K562 (cell line): ENCODE measurements at regions not wholly inside any gene's neighbourhood (a gene's known extent, or its start where the extent isn't known, plus 50 kb on each side); places are given as distances from the start of the nearest gene placed in this dataset.
A peak's percentile ranks its signal among the peaks of the same experiment; 100 is the strongest.

Source experiments
- BRF2 ChIP-seq: IDR thresholded peaks from 3 replicates; pipeline ENCODE4 v1.6.1; 2011; ENCODE audit warnings: borderline replicate concordance, mild to moderate bottlenecking; ENCODE audit not compliant: insufficient read length, insufficient read depth
- C11orf30 ChIP-seq: fragments of 450-650 bp; IDR thresholded peaks from 2 replicates; pipeline ENCODE4 v1.6.1; 2016; ENCODE audit warnings: low read depth, mild to moderate bottlenecking
- CBX2 ChIP-seq: fragments of 200-600 bp; sonication (generic); IDR thresholded peaks from one replicate; pipeline ENCODE4 v1.6.1; 2012; ENCODE audit warnings: mild to moderate bottlenecking, low read length, inconsistent platforms; ENCODE audit not compliant: insufficient read depth, poor library complexity, severe bottlenecking
- CREBBP ChIP-seq: IDR thresholded peaks from one replicate; pipeline ENCODE4 v1.6.1; 2012; ENCODE audit warnings: low read depth, mild to moderate bottlenecking, control low read depth, inconsistent platforms, low read length
- CXXC5 ChIP-seq: fragments of 250-450 bp; sonication (Bioruptor Pico); IDR thresholded peaks from 2 replicates; pipeline ENCODE4 v1.8.0; 2022; ENCODE audit warnings: inconsistent platforms, mild to moderate bottlenecking, moderate library complexity
- FIP1L1 ChIP-seq: fragments of 200-400 bp; formaldehyde crosslinking; IDR thresholded peaks from 2 replicates; pipeline ENCODE4 v1.6.1; 2018; ENCODE audit warnings: mild to moderate bottlenecking, low read depth, low read length; ENCODE audit not compliant: poor library complexity, severe bottlenecking
- HNRNPLL ChIP-seq: fragments of 200-400 bp; formaldehyde crosslinking; IDR thresholded peaks from 2 replicates; pipeline ENCODE4 v1.6.1; 2017; ENCODE audit warnings: low read length, low read depth, mild to moderate bottlenecking; ENCODE audit not compliant: poor library complexity, severe bottlenecking
- ILF3 ChIP-seq: fragments of 450-650 bp; IDR thresholded peaks from 2 replicates; pipeline ENCODE4 v1.6.1; 2018; ENCODE audit warnings: antibody characterized with exemption, mild to moderate bottlenecking, moderate library complexity, borderline replicate concordance
- MGA ChIP-seq: fragments of 450-650 bp; IDR thresholded peaks from 2 replicates; pipeline ENCODE4 v1.6.1; 2016; ENCODE audit warnings: mild to moderate bottlenecking, moderate library complexity
- MTA2 ChIP-seq: fragments of 450-650 bp; IDR thresholded peaks from 2 replicates; pipeline ENCODE4 v1.6.1; 2016; ENCODE audit warnings: low read depth
- NFE2L1 ChIP-seq: fragments of 450-650 bp; IDR thresholded peaks from 2 replicates; pipeline ENCODE4 v1.6.1; 2016; ENCODE audit warnings: missing genetic modification characterization, low read depth, mild to moderate bottlenecking, missing compliant biosample characterization, moderate library complexity, borderline replicate concordance
- PHB2 ChIP-seq: fragments of 450-650 bp; IDR thresholded peaks from 2 replicates; pipeline ENCODE4 v1.6.1; 2017; ENCODE audit warnings: low read depth
- RNF2 ChIP-seq: sonication (generic); IDR thresholded peaks from 2 replicates; pipeline ENCODE4 v1.6.1; 2016
- SREBF2 ChIP-seq: sonication (generic); formaldehyde crosslinking; IDR thresholded peaks from 2 replicates; pipeline ENCODE4 v1.4.0; 2020; ENCODE audit warnings: mild to moderate bottlenecking, missing genetic modification reagents
- STAT5B ChIP-seq: fragments of 250-450 bp; sonication (Bioruptor Pico); IDR thresholded peaks from 2 replicates; pipeline ENCODE4 v1.8.0; 2021; ENCODE audit warnings: mild to moderate bottlenecking, inconsistent platforms
- ZBED1 ChIP-seq: IDR thresholded peaks from 2 replicates; pipeline ENCODE4 v1.6.1; 2014
- ZNF197 ChIP-seq: fragments of 200-800 bp; sonication (Bioruptor generic); IDR thresholded peaks from 2 replicates; pipeline ENCODE4 v1.6.1; 2016; ENCODE audit warnings: low read depth, missing genetic modification characterization, missing compliant biosample characterization
- ZNF699 ChIP-seq: fragments of 250-450 bp; sonication (Bioruptor Pico); IDR thresholded peaks from 2 replicates; pipeline ENCODE4 v1.8.0; 2021; ENCODE audit warnings: mild to moderate bottlenecking, moderate library complexity; ENCODE audit not compliant: insufficient replicate concordance
- ZNF785 ChIP-seq: fragments of 250-450 bp; sonication (Bioruptor Pico); IDR thresholded peaks from 2 replicates; pipeline ENCODE4 v1.4.0; 2020; ENCODE audit warnings: mild to moderate bottlenecking

GRCh38 chr13:97142452-97142851 lies 79.7 kb upstream of the MBNL2 start (continued):
- TF ChIP-seq C11orf30 (no peak), MGA (peak; percentile 65), CREBBP (no peak), FIP1L1 (no peak), MTA2 (no peak), BRF2 (no peak), NFE2L1 (no peak), STAT5B (CRISPR knock-in tag) (no peak), RNF2 (peak; percentile 31; the same call in 1 of the 2 replicates), CBX2 (no peak), CXXC5 (0 out of 2 replicates have a peak, but pooled peaks have one; percentile 40), ZBED1 (no peak), SREBF2 (CRISPR knock-in tag) (no peak), ZNF197 (CRISPR knock-in tag) (no peak), ZNF785 (CRISPR knock-in tag) (no peak), ILF3 (no peak), HNRNPLL (no peak), PHB2 (no peak), ZNF699 (no peak)
